ENCODE measurements at regions not wholly inside any gene's neighbourhood (a gene's known extent, or its start where the extent isn't known, plus 50 kb on each side); places are given as distances from the start of the nearest gene placed in this dataset.

DNA sequence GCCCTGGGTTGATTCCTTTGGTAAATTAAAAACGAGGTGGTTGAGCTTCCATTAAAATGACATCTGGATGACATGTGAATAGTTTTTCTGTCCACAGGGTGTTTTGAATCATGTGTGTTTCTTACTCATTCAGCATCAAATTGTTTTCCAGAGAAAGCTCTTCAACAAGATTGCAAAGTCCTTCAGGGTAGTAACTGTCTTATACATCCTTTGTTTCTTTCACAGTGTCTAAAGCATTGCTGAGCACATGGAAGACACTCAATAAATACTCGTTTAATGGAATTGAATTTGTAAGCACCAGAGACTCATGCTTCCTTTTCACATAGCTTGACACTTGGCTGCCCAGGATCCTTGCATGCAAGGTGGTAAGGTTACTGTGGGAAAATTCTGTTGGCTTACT, 223.1 kb upstream of the CNTN6 start:
- TF ChIP-seq, protein P1, sequence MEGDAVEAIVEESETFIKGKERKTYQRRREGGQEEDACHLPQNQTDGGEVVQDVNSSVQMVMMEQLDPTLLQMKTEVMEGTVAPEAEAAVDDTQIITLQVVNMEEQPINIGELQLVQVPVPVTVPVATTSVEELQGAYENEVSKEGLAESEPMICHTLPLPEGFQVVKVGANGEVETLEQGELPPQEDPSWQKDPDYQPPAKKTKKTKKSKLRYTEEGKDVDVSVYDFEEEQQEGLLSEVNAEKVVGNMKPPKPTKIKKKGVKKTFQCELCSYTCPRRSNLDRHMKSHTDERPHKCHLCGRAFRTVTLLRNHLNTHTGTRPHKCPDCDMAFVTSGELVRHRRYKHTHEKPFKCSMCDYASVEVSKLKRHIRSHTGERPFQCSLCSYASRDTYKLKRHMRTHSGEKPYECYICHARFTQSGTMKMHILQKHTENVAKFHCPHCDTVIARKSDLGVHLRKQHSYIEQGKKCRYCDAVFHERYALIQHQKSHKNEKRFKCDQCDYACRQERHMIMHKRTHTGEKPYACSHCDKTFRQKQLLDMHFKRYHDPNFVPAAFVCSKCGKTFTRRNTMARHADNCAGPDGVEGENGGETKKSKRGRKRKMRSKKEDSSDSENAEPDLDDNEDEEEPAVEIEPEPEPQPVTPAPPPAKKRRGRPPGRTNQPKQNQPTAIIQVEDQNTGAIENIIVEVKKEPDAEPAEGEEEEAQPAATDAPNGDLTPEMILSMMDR (IDR thresholded peaks at IDR 0.05; ENCODE audit: borderline replicate concordance, control extremely low read depth, extremely low read depth, insufficient read depth, missing control alignments), result no peak
- DNase-seq (ENCODE audit: low spot score), result no peak
- in situ Hi-C loops (cut with MboI; ENCODE audit: low sequenced_read_pairs, unreplicated experiment), result no loop called here

DNA sequence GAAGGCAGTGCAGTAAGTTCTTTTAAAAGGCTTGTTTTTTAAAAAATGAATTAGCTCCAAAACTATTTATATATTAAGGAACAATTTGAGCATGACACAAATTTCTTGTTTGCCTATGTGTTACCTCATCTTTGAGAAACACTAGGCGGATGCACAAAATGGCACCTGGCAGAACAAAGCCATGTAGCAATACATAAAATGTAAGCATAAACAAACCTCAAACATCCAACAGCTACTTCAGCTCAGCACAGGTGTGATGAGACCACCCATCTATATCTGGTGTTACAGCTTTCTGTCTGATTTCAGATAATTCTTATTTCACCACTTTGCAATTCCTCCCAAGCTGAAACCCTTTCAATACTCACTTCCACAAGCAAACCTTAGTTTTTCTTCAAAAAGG, 221.2 kb upstream of the CNTN6 start:
- DNase-seq (ENCODE audit: low spot score), result no peak
- in situ Hi-C loops (cut with MboI; ENCODE audit: low sequenced_read_pairs, unreplicated experiment), result no loop called here
- TF ChIP-seq, protein P1 (IDR thresholded peaks at IDR 0.05; ENCODE audit: borderline replicate concordance, control extremely low read depth, extremely low read depth, insufficient read depth, missing control alignments), result no peak

DNA sequence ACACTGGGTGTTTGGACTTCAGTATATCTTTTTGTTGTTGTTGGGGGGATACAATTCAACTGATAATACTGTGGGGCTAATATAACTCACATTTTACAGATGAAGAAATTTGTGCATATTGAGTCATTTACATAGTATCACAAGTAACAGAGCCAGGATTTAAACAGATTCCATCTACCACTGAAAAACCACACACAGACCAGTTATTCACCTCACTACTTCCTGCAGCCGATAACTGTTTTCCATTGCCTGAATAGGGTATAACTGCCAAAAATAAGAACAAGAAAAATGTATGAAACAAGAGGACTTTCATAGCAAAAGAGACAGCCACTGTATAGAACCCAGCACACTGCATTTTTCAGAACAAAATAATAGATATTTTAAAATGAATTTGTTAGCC, 215.8 kb upstream of the CNTN6 start:
- DNase-seq (ENCODE audit: low spot score), result no peak
- in situ Hi-C loops (cut with MboI; ENCODE audit: low sequenced_read_pairs, unreplicated experiment), result no loop called here
- TF ChIP-seq, protein P1 (IDR thresholded peaks at IDR 0.05; ENCODE audit: borderline replicate concordance, control extremely low read depth, extremely low read depth, insufficient read depth, missing control alignments), result no peak

DNA sequence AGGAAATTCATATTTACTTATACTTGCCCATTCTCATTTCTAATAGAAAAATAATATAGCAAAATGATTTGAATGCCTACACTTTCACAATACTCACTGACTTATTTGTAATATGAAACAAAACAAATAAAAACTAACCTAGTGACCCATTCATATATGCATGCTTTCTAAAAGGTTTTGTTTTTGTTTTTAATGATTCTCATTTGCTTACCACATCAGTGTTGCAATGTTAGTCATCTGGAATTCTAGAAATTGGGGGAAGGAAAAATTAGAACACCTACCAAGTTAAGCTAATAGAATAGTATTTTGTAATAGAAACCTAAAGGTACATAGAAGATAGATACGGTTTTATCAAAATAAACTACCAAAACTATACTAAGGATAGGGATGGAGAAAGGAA, 214.1 kb upstream of the CNTN6 start:
- DNase-seq (ENCODE audit: low spot score), result no peak
- TF ChIP-seq, protein P1 (IDR thresholded peaks at IDR 0.05; ENCODE audit: borderline replicate concordance, control extremely low read depth, extremely low read depth, insufficient read depth, missing control alignments), result no peak
- in situ Hi-C loops (cut with MboI; ENCODE audit: low sequenced_read_pairs, unreplicated experiment), result no loop called here

DNA sequence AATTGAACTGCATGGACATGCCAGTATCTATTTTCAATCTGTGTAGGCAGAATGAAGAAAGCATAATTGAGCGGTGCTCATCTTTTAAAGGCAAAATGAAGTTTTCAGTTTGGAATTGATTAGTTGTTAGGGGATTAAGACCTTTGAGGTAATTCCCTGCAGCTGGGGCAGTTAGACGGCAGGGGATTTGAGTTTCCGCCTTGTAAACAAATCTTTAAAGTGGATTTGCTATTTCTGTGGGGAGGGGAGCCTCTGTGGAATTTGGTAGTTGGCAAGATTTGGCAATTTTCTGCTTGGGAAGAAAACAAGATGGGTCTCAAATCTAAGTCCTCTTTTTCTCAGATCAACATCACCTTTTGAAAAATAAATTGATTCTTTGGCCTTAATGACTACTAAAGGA, 212.5 kb upstream of the CNTN6 start:
- TF ChIP-seq, protein P1 (IDR thresholded peaks at IDR 0.05; ENCODE audit: borderline replicate concordance, control extremely low read depth, extremely low read depth, insufficient read depth, missing control alignments), result no peak

DNA sequence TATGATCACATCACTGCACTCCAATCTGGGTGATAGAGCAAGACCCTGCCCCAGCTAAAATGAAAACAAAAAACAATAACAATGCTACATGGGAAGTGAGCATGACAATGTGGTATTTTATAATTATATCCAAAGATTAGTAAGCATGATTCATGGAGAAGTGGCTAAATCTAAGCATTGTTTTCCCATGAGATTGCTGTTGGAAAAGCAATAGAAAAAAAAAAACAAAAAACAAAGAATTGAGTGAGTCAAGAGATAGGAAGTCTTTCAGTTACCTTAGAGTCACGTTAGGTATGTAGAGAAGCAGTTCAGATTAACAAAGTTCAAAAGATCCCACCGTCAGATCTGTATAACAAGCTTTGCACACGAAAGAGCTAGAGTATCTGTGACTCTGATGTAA, 210.3 kb upstream of the CNTN6 start:
- TF ChIP-seq, protein P1 (IDR thresholded peaks at IDR 0.05; ENCODE audit: borderline replicate concordance, control extremely low read depth, extremely low read depth, insufficient read depth, missing control alignments), result no peak
- in situ Hi-C loops (cut with MboI; ENCODE audit: low sequenced_read_pairs, unreplicated experiment), result no loop called here
- no peak for DNase-seq (ENCODE audit: low spot score)

More for the DNA sequence above, 212.5 kb upstream of the CNTN6 start:
- in situ Hi-C loops (cut with MboI; ENCODE audit: low sequenced_read_pairs, unreplicated experiment), result no loop called here
- no peak for DNase-seq (ENCODE audit: low spot score)

Data from GM13976 (cell line).